MG63 (cell line): ENCODE measurements at regions not wholly inside any gene's neighbourhood (a gene's known extent, or its start where the extent isn't known, plus 50 kb on each side); places are given as distances from the start of the nearest gene placed in this dataset.

Experiments
- DNase-seq: peaks from one replicate; pipeline ENCODE4 v3.0.0-alpha.2; 2020
- H3K27me3 ChIP-seq: fragments of 250-450 bp; sonication (Bioruptor Pico); 2 replicates; pipeline ENCODE4 v1.5.1; 2020; ENCODE audit warnings: mild to moderate bottlenecking, moderate library complexity
- H3K36me3 ChIP-seq: fragments of 250-450 bp; sonication (Bioruptor Pico); 2 replicates; pipeline ENCODE4 v1.5.1; 2020; ENCODE audit warnings: mild to moderate bottlenecking, moderate library complexity
- H3K4me3 ChIP-seq: fragments of 250-450 bp; sonication (Bioruptor Pico); 2 replicates; pipeline ENCODE4 v1.5.1; 2020; ENCODE audit warnings: mild to moderate bottlenecking, moderate library complexity
- H3K9me3 ChIP-seq: fragments of 250-450 bp; sonication (Bioruptor Pico); 2 replicates; pipeline ENCODE4 v1.5.1; 2020; ENCODE audit warnings: mild to moderate bottlenecking, moderate library complexity

GRCh38 chr11:111081021-111081511 lies 164.5 kb upstream of the POU2AF2 start:
- Histone ChIP-seq H3K9me3 (no peaks in the 10 kb centered on the region), H3K27me3 (no peaks in the 10 kb centered on the region), H3K36me3 (no peaks in the 10 kb centered on the region), H3K4me3 (no peak overlapping the region)
- no peak for DNase-seq

- H3K36me3 ChIP-seq: no peaks in the 10 kb centered on the region
- no peaks in the 10 kb centered on the region for H3K9me3 ChIP-seq
- H3K27me3 ChIP-seq: no peaks in the 10 kb centered on the region
- H3K4me3 ChIP-seq: no peak overlapping the region
- DNase-seq: no peak
Measured at GRCh38 chr11:111077530-111078322, 167.8 kb upstream of the POU2AF2 start.

- H3K4me3 ChIP-seq: no peak overlapping the region
- H3K9me3 ChIP-seq: peaks cover 13% of the 10 kb centered on the region
- H3K27me3 ChIP-seq: no peaks in the 10 kb centered on the region
- peak; percentile 25 for DNase-seq
- no peaks in the 10 kb centered on the region; the same call in 1 of the 2 replicates for H3K36me3 ChIP-seq
Measured at GRCh38 chr11:111069066-111069465, 176.5 kb upstream of the POU2AF2 start.

- no peaks in the 10 kb centered on the region; the same call in 1 of the 2 replicates for H3K36me3 ChIP-seq
- H3K27me3 ChIP-seq: no peaks in the 10 kb centered on the region
- peaks cover 13% of the 10 kb centered on the region for H3K9me3 ChIP-seq
- H3K4me3 ChIP-seq: no peak overlapping the region
- no peak for DNase-seq
Measured at GRCh38 chr11:111067994-111068393, 177.5 kb upstream of the POU2AF2 start.

GRCh38 chr11:111066846-111067245 lies 178.7 kb upstream of the POU2AF2 start:
- Histone ChIP-seq H3K36me3 (no peaks in the 10 kb centered on the region; the same call in 1 of the 2 replicates), H3K4me3 (no peak overlapping the region), H3K27me3 (no peaks in the 10 kb centered on the region; the same call in 1 of the 2 replicates), H3K9me3 (peaks cover 13% of the 10 kb centered on the region)
- DNase-seq: no peak

- no peak overlapping the region for H3K4me3 ChIP-seq
- DNase-seq: peak; percentile 59
Measured at GRCh38 chr11:111063726-111064517, 181.6 kb upstream of the POU2AF2 start.

GRCh38 chr11:111062420-111062819 lies 183.1 kb upstream of the POU2AF2 start:
- H3K4me3 ChIP-seq: no peak overlapping the region
- H3K36me3 ChIP-seq: no peaks in the 10 kb centered on the region
- no peak for DNase-seq
- H3K9me3 ChIP-seq: peaks cover 2% of the 10 kb centered on the region; the same call in 1 of the 2 replicates
- no peaks in the 10 kb centered on the region; the same call in 1 of the 2 replicates for H3K27me3 ChIP-seq

More at GRCh38 chr11:111063726-111064517, 181.6 kb upstream of the POU2AF2 start:
- peaks cover 13% of the 10 kb centered on the region for H3K9me3 ChIP-seq
- no peaks in the 10 kb centered on the region; the same call in 1 of the 2 replicates for H3K27me3 ChIP-seq
- H3K36me3 ChIP-seq: no peaks in the 10 kb centered on the region; the same call in 1 of the 2 replicates

GRCh38 chr11:111059726-111060125 lies 185.8 kb upstream of the POU2AF2 start:
- DNase-seq: peak; percentile 56
- no peaks in the 10 kb centered on the region for H3K9me3 ChIP-seq
- no peak overlapping the region for H3K4me3 ChIP-seq
- H3K27me3 ChIP-seq: no peaks in the 10 kb centered on the region; the same call in 1 of the 2 replicates
- H3K36me3 ChIP-seq: no peaks in the 10 kb centered on the region

- no peaks in the 10 kb centered on the region for H3K27me3 ChIP-seq
- no peak for DNase-seq
- H3K9me3 ChIP-seq: no peaks in the 10 kb centered on the region
- no peak overlapping the region for H3K4me3 ChIP-seq
- no peaks in the 10 kb centered on the region for H3K36me3 ChIP-seq
Measured at GRCh38 chr11:111049131-111049530, 196.4 kb upstream of the POU2AF2 start.

- no peaks in the 10 kb centered on the region for H3K9me3 ChIP-seq
- H3K4me3 ChIP-seq: no peak overlapping the region
- no peaks in the 10 kb centered on the region for H3K36me3 ChIP-seq
- no peaks in the 10 kb centered on the region for H3K27me3 ChIP-seq
- no peak for DNase-seq
Measured at GRCh38 chr11:111047374-111047773, 198.2 kb upstream of the POU2AF2 start.

- no peaks in the 10 kb centered on the region for H3K9me3 ChIP-seq
- no peak overlapping the region for H3K4me3 ChIP-seq
- no peaks in the 10 kb centered on the region for H3K36me3 ChIP-seq
- H3K27me3 ChIP-seq: no peaks in the 10 kb centered on the region
- DNase-seq: no peak
Measured at GRCh38 chr11:111046291-111046690, 199.2 kb upstream of the POU2AF2 start.

GRCh38 chr11:111045874-111046273 lies 199.7 kb upstream of the POU2AF2 start:
- no peak overlapping the region for H3K4me3 ChIP-seq
- H3K36me3 ChIP-seq: no peaks in the 10 kb centered on the region
- no peak for DNase-seq
- no peaks in the 10 kb centered on the region for H3K27me3 ChIP-seq
- H3K9me3 ChIP-seq: no peaks in the 10 kb centered on the region

GRCh38 chr11:111045407-111045803 lies 200.1 kb upstream of the POU2AF2 start:
- no peak overlapping the region for H3K4me3 ChIP-seq
- no peaks in the 10 kb centered on the region for H3K9me3 ChIP-seq
- H3K27me3 ChIP-seq: no peaks in the 10 kb centered on the region
- H3K36me3 ChIP-seq: no peaks in the 10 kb centered on the region
- no peak for DNase-seq

GRCh38 chr11:111044751-111045406 lies 200.6 kb upstream of the POU2AF2 start:
- no peak for DNase-seq
- Histone ChIP-seq H3K4me3 (no peak overlapping the region), H3K9me3 (no peaks in the 10 kb centered on the region), H3K36me3 (no peaks in the 10 kb centered on the region), H3K27me3 (no peaks in the 10 kb centered on the region)

GRCh38 chr11:111039982-111040381 lies 205.5 kb upstream of the POU2AF2 start:
- no peaks in the 10 kb centered on the region; the same call in 1 of the 2 replicates for H3K9me3 ChIP-seq
- H3K36me3 ChIP-seq: no peaks in the 10 kb centered on the region

GRCh38 chr11:111035746-111036145 lies 209.8 kb upstream of the POU2AF2 start:
- H3K9me3 ChIP-seq: no peaks in the 10 kb centered on the region; the same call in 1 of the 2 replicates
- DNase-seq: no peak
- no peaks in the 10 kb centered on the region for H3K27me3 ChIP-seq
- no peaks in the 10 kb centered on the region for H3K36me3 ChIP-seq
- no peak overlapping the region for H3K4me3 ChIP-seq

More at GRCh38 chr11:111039982-111040381, 205.5 kb upstream of the POU2AF2 start:
- Histone ChIP-seq H3K27me3 (no peaks in the 10 kb centered on the region), H3K4me3 (no peak overlapping the region)
- no peak for DNase-seq

- no peak for DNase-seq
- no peaks in the 10 kb centered on the region; the same call in none of the 2 replicates for H3K27me3 ChIP-seq
- H3K36me3 ChIP-seq: no peaks in the 10 kb centered on the region
- H3K9me3 ChIP-seq: no peaks in the 10 kb centered on the region
- H3K4me3 ChIP-seq: no peak overlapping the region
Measured at GRCh38 chr11:111026241-111026640, 219.3 kb upstream of the POU2AF2 start.
